LNCaP clone FGC (cell line): ENCODE measurements at regions not wholly inside any gene's neighbourhood (a gene's known extent, or its start where the extent isn't known, plus 50 kb on each side); places are given as distances from the start of the nearest gene placed in this dataset.

Source experiments
- DNase-seq: peaks from one replicate; pipeline ENCODE4 v3.0.0-alpha.2; 2011; ENCODE audit warnings: low read depth
- H3K4me3 ChIP-seq: 2 replicates; pipeline ENCODE4 v1.5.1; 2011; ENCODE audit warnings: mild to moderate bottlenecking, low read depth, low read length, control low read depth
- CTCF ChIP-seq: IDR thresholded peaks from 2 replicates; pipeline ENCODE4 v1.5.1; 2012; ENCODE audit warnings: mild to moderate bottlenecking; ENCODE audit not compliant: control insufficient read depth, insufficient read depth; ENCODE audit errors: extremely low read depth

DNA sequence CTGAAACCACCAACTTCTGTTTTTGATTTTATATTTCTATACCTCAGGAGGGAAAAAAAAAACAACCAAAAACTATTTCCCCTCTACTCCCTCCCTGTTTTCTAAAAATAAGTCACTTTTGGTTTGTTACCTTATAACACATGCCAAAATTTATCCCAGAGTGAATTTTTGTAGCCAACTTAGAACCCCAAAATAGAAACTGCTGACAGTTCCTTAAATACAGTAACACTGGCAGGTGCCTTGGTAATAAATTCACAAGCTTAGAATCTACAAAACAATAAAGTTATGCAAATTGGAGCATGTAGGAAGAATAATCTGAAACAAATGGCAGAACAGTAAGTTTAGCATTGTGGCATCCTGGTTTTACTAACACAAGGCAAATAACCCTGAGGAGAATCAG, 165.0 kb upstream of the HDAC9 start:
- no peak for TF ChIP-seq CTCF
- no peak overlapping the region for H3K4me3 ChIP-seq
- DNase-seq = no peak

- TF ChIP-seq CTCF = no peak
- no peak overlapping the region for H3K4me3 ChIP-seq
- no peak for DNase-seq
Measured at GRCh38 chr7:18336626-18337025, 158.9 kb upstream of the HDAC9 start.

GRCh38 chr7:18337048-18337809, 158.3 kb upstream of the HDAC9 start:
- no peak overlapping the region for H3K4me3 ChIP-seq
- no peak for DNase-seq
- TF ChIP-seq CTCF = no peak

DNA sequence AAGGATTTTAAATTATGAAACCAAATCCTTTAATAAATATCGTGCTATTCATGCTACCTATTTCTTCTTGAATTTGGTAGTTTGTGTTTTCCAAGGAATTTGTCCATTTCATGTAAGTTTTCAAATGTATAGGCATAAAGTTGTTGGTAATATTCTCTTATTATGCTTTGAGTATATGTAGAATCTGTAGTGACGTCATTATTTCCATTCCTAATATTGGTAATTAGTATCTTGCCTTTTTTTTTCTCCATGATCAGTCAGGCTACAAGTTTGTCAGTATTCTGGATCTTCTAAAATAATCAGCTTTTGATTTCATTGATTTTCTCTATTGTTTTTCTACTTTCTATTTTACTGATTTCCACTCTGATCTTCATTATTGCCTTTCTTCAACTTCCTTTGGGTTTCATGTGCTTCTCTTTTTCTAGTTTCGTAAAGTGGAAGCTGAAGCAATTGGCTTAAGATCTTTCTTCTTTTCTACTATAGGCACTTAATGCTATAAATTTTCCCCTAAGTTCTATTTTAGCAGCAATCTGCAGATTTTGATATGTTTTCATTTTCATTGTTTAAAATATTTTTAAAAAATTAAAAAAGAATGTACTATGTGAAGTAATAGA, 156.5 kb upstream of the HDAC9 start:
- no peak for TF ChIP-seq CTCF
- no peak overlapping the region for H3K4me3 ChIP-seq
- DNase-seq = no peak

- no peak for DNase-seq
- no peak overlapping the region for H3K4me3 ChIP-seq
- no peak for TF ChIP-seq CTCF
Measured at GRCh38 chr7:18341756-18342155, 153.8 kb upstream of the HDAC9 start.

- no peak for DNase-seq
- H3K4me3 ChIP-seq = no peak overlapping the region
- TF ChIP-seq CTCF = no peak
Measured at GRCh38 chr7:18343047-18343446, 152.5 kb upstream of the HDAC9 start.
